ENCODE measurements at regions not wholly inside any gene's neighbourhood (a gene's known extent, or its start where the extent isn't known, plus 50 kb on each side); places are given as distances from the start of the nearest gene placed in this dataset.

DNA sequence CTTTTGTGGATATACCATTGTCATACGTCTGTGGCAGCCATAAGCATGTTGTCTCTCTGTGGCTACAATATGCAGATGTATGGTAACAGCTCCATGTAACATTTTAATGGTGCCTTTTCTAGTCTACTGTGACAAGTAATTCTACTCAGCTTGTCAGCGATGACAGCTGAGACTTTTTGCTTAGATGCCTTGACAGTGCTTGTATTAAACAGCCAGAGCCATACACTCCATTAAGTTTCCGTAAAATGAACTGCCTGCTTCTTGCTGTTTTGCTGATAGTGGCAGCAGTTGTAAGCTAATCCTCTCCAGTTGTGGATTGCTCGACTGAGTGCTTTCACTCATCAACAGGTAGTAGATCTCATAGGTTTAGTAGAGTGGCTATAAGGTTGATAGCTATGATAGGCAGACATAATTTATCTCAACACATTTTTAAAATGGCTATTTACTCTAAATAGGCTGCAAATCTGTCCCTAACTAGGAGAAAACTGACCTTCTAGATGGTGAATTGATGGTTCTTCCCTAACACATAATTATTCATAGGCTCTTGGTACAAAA, 260.2 kb upstream of the NAALADL2 start:
- no peak for TF ChIP-seq CTCF (IDR thresholded peaks at IDR 0.05)
- TF ChIP-seq POLR2A (IDR thresholded peaks at IDR 0.05), result no peak

All from right lobe of liver (tissue), 4 donors.